IMR-90 (cell line): ENCODE measurements at regions not wholly inside any gene's neighbourhood (a gene's known extent, or its start where the extent isn't known, plus 50 kb on each side); places are given as distances from the start of the nearest gene placed in this dataset.

Experiments used
- ATAC-seq: fragments of 200-7000 bp; cut with Tn5 transposase; 2 replicates; pipeline ENCODE4 v1.9.1; 2020; ENCODE audit warnings: low read depth, mild to moderate bottlenecking, moderate library complexity
- BruUV-seq: library from RNA; stranded (reverse); fragments of 400-500 nt; replicated peaks from 2 replicates; lab custom pipeline; 2021; lab: Mats Ljungman, UMichigan
- CTCF ChIA-PET: fragments of 300-600 bp; formaldehyde crosslinking; extraction: SDS; loops from one replicate; lab custom pipeline; 2021; ENCODE audit warnings: antibody characterized with exemption; lab: Yijun Ruan, JAX
- POLR2A ChIA-PET: fragments of 300-600 bp; sonication (Branson Sonifier 250); formaldehyde crosslinking; loops from one replicate; lab custom pipeline; 2022; ENCODE audit warnings: antibody characterized with exemption; ENCODE audit not compliant: unreplicated experiment; lab: Charles Lee
- DNase-seq: peaks from one replicate; pipeline ENCODE4 v3.0.0; 2013
- H2AFZ ChIP-seq: replicated peaks from 2 replicates; pipeline ENCODE3; 2013; ENCODE audit warnings: low read length, mild to moderate bottlenecking; ENCODE audit not compliant: poor library complexity
- H2AK5ac ChIP-seq: 2 replicates; pipeline ENCODE4 v1.6.1; 2013; ENCODE audit warnings: low read depth, low read length, inconsistent platforms
- H2AK9ac ChIP-seq: replicated peaks from 2 replicates; pipeline ENCODE3; 2013; ENCODE audit warnings: mild to moderate bottlenecking, low read depth, low read length, moderate library complexity; ENCODE audit not compliant: poor library complexity
- H2BK120ac ChIP-seq: 2 replicates; pipeline ENCODE4 v1.6.1; 2013; ENCODE audit warnings: low read depth, low read length, inconsistent platforms
- H2BK15ac ChIP-seq: 3 replicates; pipeline ENCODE4 v1.6.1; 2013; ENCODE audit warnings: low read depth, low read length, inconsistent platforms
- H2BK20ac ChIP-seq: 2 replicates; pipeline ENCODE4 v1.6.1; 2013; ENCODE audit warnings: low read depth, mild to moderate bottlenecking, inconsistent platforms, low read length, moderate library complexity
- H2BK5ac ChIP-seq: 2 replicates; pipeline ENCODE4 v1.6.1; 2013; ENCODE audit warnings: mild to moderate bottlenecking, low read depth, low read length, inconsistent platforms; ENCODE audit not compliant: poor library complexity, severe bottlenecking
- H3K14ac ChIP-seq: replicated peaks from 2 replicates; pipeline ENCODE4 v1.6.1; 2013; ENCODE audit warnings: low read depth, low read length, inconsistent platforms
- H3K18ac ChIP-seq: 2 replicates; pipeline ENCODE4 v1.6.1; 2013; ENCODE audit warnings: low read depth, low read length, control low read depth
- H3K23ac ChIP-seq: 2 replicates; pipeline ENCODE4 v1.6.1; 2013; ENCODE audit warnings: low read depth, low read length, inconsistent platforms
- H3K27ac ChIP-seq: 2 replicates; pipeline ENCODE4 v1.5.1; 2013; ENCODE audit warnings: mild to moderate bottlenecking, control low read depth, low read length; ENCODE audit not compliant: insufficient read depth
- H3K27me3 ChIP-seq: 2 replicates; pipeline ENCODE4 v1.6.1; 2013; ENCODE audit warnings: low read length; ENCODE audit not compliant: control insufficient read depth, insufficient read depth
- H3K36me3 ChIP-seq: 2 replicates; pipeline ENCODE4 v1.6.1; 2013; ENCODE audit warnings: low read length, mixed read lengths; ENCODE audit not compliant: control insufficient read depth, insufficient read depth
- H3K4ac ChIP-seq: 2 replicates; pipeline ENCODE4 v1.6.1; 2013; ENCODE audit warnings: low read depth, low read length, inconsistent platforms
- H3K4me1 ChIP-seq: 2 replicates; pipeline ENCODE4 v1.6.1; 2013; ENCODE audit warnings: low read length, mixed read lengths; ENCODE audit not compliant: control insufficient read depth, insufficient read depth
- H3K4me2 ChIP-seq: 2 replicates; pipeline ENCODE4 v1.6.1; 2013; ENCODE audit warnings: low read depth, mild to moderate bottlenecking, control low read depth, low read length, moderate library complexity
- H3K4me3 ChIP-seq: 2 replicates; pipeline ENCODE4 v1.5.1; 2013; ENCODE audit warnings: low read depth, mild to moderate bottlenecking, control low read depth, low read length, moderate library complexity; ENCODE audit not compliant: insufficient read depth
- H3K56ac ChIP-seq: 2 replicates; pipeline ENCODE4 v1.6.1; 2013; ENCODE audit warnings: low read length, inconsistent platforms; ENCODE audit not compliant: insufficient read depth; ENCODE audit errors: extremely low read depth
- H3K79me1 ChIP-seq, 2 experiments: 2 replicates each; pipeline ENCODE4 v1.6.1; 2013; ENCODE audit warnings: low read length in 2 of 2, inconsistent platforms in 1 of 2, low read depth in 1 of 2
- H3K9ac ChIP-seq: 2 replicates; pipeline ENCODE4 v1.6.1; 2013; ENCODE audit warnings: low read depth, low read length, control low read depth
- H3K9me1 ChIP-seq: 2 replicates; pipeline ENCODE4 v1.6.1; 2013; ENCODE audit warnings: low read length, inconsistent platforms; ENCODE audit not compliant: insufficient read depth
- H3K9me3 ChIP-seq: 2 replicates; pipeline ENCODE4 v1.6.1; 2013; ENCODE audit warnings: low read length; ENCODE audit not compliant: control insufficient read depth, insufficient read depth
- H4K20me1 ChIP-seq: 2 replicates; pipeline ENCODE4 v1.6.1; 2013; ENCODE audit warnings: low read length, inconsistent platforms; ENCODE audit not compliant: insufficient read depth
- H4K5ac ChIP-seq: 2 replicates; pipeline ENCODE4 v1.6.1; 2013; ENCODE audit warnings: mild to moderate bottlenecking, low read depth, low read length, control low read depth
- H4K8ac ChIP-seq, 2 experiments: 2 replicates each; pipeline ENCODE4 v1.6.1; 2013; ENCODE audit warnings: low read depth in 2 of 2, low read length in 2 of 2, control low read depth in 1 of 2, inconsistent platforms in 1 of 2
- H4K91ac ChIP-seq: 2 replicates; pipeline ENCODE4 v1.6.1; 2013; ENCODE audit warnings: low read depth, low read length, inconsistent platforms; ENCODE audit not compliant: insufficient read depth
- CEBPB ChIP-seq: IDR thresholded peaks from 2 replicates; pipeline ENCODE4 v1.6.1; 2012; ENCODE audit warnings: low read depth, low read length, improper control_type of control experiment
- CTCF ChIP-seq: conservative IDR thresholded peaks from 2 replicates; pipeline ENCODE4 v1.5.1; 2012; ENCODE audit warnings: mild to moderate bottlenecking, low read depth, low read length, improper control_type of control experiment
- RFX5 ChIP-seq: IDR thresholded peaks from 2 replicates; pipeline ENCODE4 v1.8.0; 2012; ENCODE audit warnings: low read depth, mild to moderate bottlenecking, low read length, moderate library complexity
- SMC3 ChIP-seq: fragments of 150-350 bp; IDR thresholded peaks from 2 replicates; pipeline ENCODE4 v1.6.1; 2016; ENCODE audit warnings: low read depth, mild to moderate bottlenecking, antibody characterized with exemption, low read length, moderate library complexity
- WGBS, 2 experiments: methylation state at CpG; one replicate each; pipeline versions ENCODE4 v1.1.5 to v1.1.7; 2013; ENCODE audit warnings: missing lambda C conversion rate in 2 of 2; ENCODE audit not compliant: insufficient read length in 1 of 2; ENCODE audit errors: extremely low coverage in 2 of 2; 5-methylcytosine and 5-hydroxymethylcytosine counted together
- dilution Hi-C: fragments of 300-500 bp; cut with HindIII; formaldehyde crosslinking; loops from one replicate; pipeline ENCODE4 v1.14.3; 2018; ENCODE audit warnings: low sequenced_read_pairs; ENCODE audit not compliant: unreplicated experiment
- in situ Hi-C: fragments of 300-500 bp; cut with MboI; formaldehyde crosslinking; loops from 3 replicates; pipeline ENCODE4 v1.14.3; 2019; ENCODE audit warnings: low sequenced_read_pairs, inconsistent platforms, mixed read lengths
- intact Hi-C: fragments of 100-400 bp; cut with micrococcal nuclease; formaldehyde crosslinking; loops from 2 replicates; pipeline ENCODE4 v1.10.0; 2022

DNA sequence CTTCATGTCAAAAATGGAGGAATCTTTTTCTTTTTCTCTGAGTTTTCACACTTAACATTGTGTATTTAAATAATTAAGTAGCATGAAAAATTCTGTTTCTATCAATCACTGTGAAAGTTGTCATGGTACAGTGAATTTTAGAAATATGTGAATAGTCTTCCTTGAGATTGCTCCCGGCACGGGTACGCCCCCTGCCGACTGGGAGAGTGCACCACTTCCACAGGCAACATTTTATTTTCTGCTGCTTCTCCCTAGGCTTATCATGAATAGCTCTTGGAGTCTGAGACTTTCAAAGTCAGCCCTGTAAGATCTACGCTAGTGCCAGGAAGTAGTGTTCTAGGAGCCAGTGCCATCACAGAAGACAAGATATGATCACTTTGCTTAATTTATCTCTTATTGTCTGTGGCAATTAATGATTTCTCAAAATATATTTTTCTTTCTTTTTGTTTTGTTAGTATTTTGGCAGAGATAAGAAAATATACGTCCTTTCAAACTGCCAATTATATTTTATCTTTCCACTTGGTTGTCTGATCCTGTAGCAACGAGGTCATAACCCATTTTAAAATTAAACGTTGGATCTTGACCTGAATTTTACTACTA lies 763.8 kb upstream of the AADAT start:
- no peak overlapping the region for H3K4me3 ChIP-seq

More for the DNA sequence above, 763.8 kb upstream of the AADAT start:
- Histone ChIP-seq H3K18ac (no peak overlapping the region), H3K79me1 (no peaks in the 10 kb centered on the region), H2BK120ac (no peak overlapping the region), H3K4me1 (no peaks in the 10 kb centered on the region), H2AK9ac (no peak overlapping the region), H3K56ac (no peak overlapping the region), H4K91ac (no peak overlapping the region), H2AK5ac (no peak overlapping the region), H2BK5ac (no peak overlapping the region), H2BK20ac (no peak overlapping the region), H3K9ac (no peak overlapping the region), H2AFZ (no peak overlapping the region), H4K20me1 (no peaks in the 10 kb centered on the region), H3K36me3 (no peaks in the 10 kb centered on the region), H2BK15ac (no peak overlapping the region), H3K9me3 (peaks cover 6% of the 10 kb centered on the region), H4K8ac (no peak overlapping the region), H3K4ac (no peak overlapping the region), H3K23ac (no peak overlapping the region), H3K9me1 (no peaks in the 10 kb centered on the region), H3K27me3 (no peaks in the 10 kb centered on the region), H3K4me2 (no peak overlapping the region), H3K27ac (no peak overlapping the region), H4K5ac (no peak overlapping the region), H3K14ac (no peak overlapping the region)
- CTCF ChIA-PET, result no interaction called here
- intact Hi-C loops, result no loop called here
- TF ChIP-seq CEBPB, result no peak
- TF ChIP-seq CTCF, result peak; percentile 35
- no peak for TF ChIP-seq RFX5
- 0 out of 2 replicates have a peak, but pooled peaks have one; percentile 14 for TF ChIP-seq SMC3
- dilution Hi-C loops, result no loop called here
- ATAC-seq (0 out of 2 replicates have a peak, but pooled peaks have one; percentile 24), DNase-seq (no peak)
- POLR2A ChIA-PET, result no interaction called here
- BruUV-seq, result no TSS peak
- no CpG with 5 or more reads among the region's 8 CpGs for WGBS, 2 experiments
- in situ Hi-C loops, result no loop called here
